ENCODE measurements at regions not wholly inside any gene's neighbourhood (a gene's known extent, or its start where the extent isn't known, plus 50 kb on each side); places are given as distances from the start of the nearest gene placed in this dataset.
"Not testable (repeated sequence)": the region's sequence is repeated elsewhere in the genome, so short reads cannot be mapped to it uniquely, and the experiment has no call there.

DNA sequence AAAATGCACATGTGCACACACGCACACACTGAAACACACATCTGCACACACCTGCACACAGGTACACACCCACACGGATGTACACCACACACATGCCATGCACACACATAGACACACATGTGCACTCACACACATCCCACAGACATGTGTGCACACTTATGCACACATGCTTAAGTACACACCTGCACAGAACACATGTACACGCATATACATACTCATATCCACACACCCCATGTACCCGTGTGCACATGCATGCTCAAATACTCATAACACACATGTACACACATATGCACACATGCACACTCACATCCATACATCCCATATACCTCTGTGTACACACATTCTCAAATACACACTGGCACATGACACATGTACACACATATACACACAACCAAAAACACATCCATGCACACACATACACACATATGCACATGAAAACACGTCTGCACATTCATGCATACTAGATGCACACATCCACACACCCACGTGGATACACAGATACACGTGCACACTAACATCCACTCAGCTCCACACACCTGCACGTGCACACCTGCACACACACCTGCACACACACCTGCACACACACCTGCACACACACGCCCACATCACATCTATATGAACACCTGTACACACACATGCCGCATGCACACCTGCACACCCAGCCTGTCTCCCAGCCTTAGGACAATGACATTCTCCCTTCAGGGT, 336.7 kb downstream of the ADGRD1 start:
- DNase-seq, result no peak

DNA sequence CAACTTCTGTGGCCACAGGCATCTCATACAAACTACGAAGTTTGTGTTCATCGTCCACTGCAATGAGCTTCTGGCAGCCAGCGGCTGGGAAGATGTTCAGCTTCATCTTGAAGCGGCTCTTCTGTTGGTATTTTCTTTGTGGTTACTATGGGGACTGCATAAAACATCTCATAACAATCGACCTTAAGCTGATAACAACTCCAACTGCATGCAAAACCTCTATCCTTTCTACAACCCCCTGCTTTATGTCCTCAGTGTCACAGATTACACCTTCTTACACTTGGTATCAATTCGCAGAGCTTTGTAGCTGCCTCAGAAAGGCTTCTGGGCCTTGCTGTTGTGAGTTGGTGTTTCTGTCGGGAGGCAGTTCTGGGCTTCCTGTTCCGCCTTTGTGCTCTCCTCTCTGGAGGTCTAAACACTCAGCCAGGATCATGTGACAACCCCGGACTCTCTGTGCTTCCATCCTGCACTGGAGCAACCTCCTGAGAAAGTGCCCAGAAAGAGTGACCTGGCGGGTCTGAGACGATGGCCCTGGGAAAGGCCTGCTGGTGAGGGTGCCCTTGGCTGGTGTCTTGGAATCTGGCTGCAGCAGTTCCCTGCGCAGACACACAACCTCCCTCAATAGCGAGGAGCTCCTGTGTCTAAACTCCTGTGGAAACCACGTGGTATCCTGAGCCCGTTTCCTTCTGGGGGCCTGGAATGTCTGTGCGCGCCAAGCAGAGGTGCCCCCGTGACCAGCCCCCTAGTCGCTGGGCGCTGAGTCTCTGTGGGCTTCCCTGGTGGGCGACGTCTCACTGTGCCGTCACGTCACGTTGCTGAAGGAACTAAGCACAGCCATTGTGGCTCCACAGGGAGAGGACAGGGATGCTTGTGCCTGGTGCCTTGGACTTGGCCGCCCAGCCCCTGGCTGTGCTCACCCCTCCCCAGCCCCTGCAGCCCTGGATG, 339.6 kb downstream of the ADGRD1 start:
- not testable (repeated sequence) for DNase-seq

DNA sequence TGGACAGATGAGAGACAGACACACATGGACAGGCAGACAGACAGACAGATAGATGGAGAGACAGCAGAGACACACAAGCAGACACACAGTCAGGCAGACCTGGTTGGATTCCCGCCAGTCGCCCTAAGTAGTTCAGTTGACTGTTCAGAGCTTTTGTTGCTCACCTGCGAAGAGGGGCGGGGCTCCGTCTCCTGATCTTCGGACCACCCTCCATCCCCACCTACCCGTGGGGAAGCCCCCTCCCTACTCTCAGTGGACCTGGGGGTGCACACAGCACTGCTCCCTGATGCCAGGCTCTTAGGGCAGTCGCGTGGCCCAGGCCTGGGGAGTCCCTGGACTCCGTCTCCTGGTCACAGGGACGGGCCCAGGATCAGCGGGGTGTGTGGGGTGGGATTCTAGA, 341.0 kb downstream of the ADGRD1 start:
- not testable (repeated sequence) for DNase-seq

DNA sequence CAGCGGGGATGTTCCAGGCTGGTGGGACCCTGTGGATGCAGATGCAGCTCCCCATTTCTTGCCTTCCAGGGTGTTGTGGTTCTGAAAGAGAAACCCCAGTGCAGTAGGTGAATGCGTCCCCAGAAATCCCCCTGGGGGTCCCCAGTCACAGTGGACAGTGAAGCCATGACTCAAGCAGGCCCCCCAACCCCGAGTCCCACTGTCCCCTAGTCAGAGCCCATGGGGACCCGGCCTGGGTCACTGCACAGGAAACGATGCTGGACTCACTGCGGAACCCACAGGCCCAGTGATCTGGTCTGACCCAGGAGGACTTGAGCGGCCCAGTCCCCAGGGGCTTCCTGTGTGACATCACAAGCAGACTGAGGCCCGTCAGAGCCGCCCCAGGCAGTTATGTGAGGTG, 341.4 kb downstream of the ADGRD1 start:
- DNase-seq, result not testable (repeated sequence)

DNA sequence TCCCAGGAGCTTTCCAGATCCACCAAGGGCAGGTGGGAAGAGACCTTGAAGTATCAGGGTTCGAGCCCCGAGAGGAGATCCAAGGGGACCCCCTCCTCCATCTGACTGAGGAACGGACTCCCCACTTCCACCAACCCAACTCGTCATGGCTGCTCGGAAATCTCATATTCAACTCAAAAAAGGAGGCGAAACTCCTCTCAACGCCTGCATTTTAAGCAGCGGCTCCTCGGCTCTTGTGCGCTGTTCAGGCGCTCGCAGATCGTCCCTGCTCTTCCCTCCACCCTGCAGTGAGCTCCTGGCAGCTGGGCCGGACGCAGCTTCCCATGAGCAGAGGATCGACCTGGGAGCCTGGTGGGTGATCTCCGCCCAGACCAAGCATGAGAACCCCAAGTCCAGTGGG, 341.9 kb downstream of the ADGRD1 start:
- DNase-seq, result not testable (repeated sequence)

DNA sequence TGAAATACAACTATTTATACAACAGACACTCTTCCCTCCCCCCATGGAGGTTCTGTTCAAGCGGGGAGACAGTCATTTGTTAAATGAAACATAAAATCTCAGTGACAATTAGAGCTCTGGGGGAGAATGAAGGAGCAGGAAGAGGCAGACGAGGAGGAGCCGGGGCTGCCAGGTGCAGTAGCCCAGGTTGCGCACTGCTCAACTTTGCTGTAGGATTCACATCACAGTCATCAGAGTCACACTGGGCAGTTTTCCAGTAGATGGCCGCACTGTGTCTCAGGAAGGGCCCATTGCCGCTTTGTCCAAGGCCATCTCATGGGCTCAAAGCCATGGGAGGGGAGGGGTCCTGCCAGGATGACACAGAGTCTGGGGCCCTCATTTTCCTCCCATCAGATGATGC, 342.4 kb downstream of the ADGRD1 start:
- DNase-seq, result not testable (repeated sequence)

DNA sequence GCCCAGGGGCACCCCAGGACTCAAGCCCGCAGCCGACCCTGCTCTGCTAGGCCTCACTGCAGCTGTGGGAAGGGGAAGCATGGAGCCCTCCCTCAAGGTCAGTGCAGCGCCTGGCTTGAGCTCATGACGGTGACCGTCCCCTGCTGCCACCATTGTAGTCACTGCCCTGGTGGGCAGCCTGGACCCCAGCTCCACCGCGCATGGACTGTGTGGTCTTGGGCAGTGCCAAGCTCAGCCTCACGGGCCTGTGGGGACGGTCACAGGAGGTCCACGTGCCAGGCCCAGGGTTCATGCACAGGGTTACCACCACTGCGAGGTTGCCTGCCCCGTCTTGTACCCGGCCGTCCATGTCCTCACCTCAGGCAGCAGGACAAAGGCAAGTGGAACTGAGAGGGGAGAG, 342.9 kb downstream of the ADGRD1 start:
- DNase-seq, result not testable (repeated sequence)

DNA sequence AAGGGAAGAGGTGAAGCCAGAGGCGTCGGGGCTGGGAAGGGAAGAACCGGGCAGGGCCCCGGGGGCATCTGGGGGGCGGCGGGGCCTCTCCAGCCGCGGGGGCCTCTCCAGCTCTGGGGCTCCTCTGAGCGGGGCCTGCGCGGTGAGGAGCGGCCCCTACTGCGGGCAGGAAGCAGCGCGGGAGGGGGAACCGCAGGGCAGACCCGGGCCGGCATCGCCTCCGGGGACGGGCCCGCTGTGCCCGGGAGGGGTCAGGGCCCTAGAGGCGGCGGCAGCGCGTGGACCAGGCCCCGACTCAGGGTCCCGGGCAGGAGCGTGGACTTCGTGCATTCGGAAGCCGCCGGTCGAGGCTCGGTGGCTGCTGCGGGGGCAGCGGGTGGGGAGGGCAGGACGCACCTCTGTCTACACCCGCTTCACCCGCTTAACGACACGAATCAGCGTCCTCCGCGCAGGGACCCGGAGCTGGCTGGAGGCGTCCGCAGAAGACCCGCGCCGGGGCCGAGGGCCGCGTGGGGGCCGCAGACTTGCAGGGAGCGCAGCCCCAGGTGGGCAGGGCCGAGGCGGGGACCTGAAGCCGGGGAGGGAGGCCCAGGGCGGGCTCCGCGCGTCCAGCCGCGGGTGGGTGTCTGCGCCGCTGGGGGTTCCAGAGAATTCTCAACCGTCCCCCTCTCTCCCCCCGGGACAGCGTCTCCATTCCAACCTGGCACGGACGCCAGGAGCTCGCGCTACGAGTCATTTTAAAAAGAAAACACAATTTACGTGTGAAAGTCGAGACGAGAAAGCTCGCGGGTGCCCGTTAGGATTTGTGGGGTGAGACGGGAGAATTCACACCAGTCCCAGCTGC, 345.0 kb downstream of the ADGRD1 start:
- DNase-seq, result not testable (repeated sequence)

DNA sequence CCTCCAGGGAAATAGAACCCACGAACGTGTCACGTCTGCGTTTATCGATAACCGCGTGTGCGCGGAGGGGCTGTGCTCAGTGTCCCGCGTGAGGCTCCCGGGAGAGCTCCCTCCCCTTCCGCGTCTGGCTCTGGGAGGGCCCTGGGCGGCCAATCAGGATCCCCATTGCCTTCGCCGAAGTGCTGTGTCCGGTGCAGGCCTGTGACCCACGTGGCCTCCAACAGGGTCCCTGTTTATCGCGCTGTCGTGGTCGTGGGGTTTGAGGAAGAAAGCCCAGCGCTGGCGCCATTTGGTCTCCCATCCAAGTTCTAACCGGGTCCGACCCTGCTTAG, 345.6 kb downstream of the ADGRD1 start:
- not testable (repeated sequence) for DNase-seq

DNA sequence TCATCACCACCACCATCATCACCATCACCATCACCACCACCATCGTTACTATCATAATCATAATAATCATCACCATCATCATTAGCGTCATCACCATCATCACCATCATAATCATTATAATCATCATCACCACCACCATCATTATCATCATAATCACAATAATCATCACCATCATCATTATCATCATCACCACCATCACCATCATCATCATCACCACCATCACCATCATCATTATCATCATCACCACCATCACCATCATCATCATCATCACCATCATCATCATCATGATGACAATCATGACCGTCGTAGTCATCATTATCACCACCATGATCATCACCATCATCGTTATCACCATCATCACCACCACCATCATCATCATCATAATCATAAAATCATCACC, 349.9 kb downstream of the ADGRD1 start:
- DNase-seq, result not testable (repeated sequence)

DNA sequence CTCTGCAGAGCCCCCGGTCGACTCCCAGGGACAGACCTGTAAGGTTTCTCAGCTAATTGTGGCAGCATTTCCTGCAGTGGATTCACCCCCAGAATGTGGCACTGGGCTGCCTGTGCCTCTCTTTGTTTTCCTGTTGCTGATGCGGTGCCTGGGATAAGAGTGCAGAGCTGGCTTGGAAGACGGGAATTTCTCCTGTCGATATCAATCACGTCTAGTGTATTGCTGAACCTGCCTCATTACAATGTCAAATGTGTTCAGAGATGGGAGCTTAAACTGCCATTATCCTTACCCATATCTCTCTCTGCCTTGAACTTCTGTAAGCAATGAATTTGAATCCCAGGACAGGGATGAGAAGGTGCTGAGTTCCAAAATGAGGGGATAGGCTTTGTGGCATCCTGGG, 350.9 kb downstream of the ADGRD1 start:
- DNase-seq, result not testable (repeated sequence)

DNA sequence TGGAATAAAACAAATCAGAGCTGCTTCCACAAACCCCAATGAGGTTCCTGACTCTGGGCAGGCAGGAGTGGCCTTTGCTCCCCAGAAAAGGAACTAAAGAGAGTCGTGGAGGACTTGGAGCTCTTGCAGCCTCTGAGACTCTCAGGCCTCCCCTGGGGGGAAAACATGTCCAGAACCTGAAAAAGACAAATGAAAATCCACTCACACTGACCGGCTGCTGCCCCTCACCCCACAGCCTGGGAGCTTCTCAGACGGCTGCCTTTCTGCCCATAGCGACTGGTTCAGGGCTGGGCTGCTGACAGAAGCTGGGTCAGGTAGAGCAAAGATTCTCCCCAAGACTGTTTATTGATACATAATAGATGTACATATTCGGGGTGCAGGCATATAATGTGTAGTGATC, 356.0 kb downstream of the ADGRD1 start:
- DNase-seq, result no peak

DNA sequence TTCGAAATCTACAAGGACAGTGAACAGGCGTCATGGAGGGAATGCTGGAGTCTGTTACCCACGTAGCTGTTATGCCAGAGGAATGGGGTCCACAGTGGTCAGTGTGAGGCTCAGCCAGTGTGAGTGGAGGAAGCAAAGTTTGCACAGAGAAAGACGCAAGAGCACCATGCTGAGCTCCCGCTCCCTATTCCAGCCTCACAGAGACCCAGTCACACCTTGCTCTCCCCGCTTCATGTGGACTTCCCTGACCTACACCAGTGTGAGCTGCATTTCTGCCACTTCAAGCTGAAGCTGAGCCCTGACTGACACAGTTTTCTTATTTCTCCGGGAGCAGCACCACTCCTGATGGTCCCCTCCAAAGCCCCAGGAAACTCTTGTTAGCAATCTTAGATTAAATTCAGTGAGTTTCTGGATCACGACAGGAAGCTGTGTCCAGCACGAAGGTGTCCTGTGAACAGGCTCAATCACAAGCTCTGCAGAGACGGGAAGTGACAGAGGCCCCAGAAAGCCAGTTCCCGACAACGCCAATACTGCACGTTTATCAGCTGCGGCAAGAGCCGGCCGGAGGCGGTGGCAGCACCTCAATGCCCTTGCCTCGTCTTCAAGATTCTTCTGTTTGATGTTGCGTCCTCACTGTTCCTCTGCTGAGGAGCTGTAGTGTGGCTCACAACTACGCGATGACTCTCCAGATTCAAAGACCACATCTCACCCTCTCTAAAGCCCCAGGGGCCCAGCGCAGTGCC, 356.7 kb downstream of the ADGRD1 start:
- DNase-seq, result not testable (repeated sequence)

DNA sequence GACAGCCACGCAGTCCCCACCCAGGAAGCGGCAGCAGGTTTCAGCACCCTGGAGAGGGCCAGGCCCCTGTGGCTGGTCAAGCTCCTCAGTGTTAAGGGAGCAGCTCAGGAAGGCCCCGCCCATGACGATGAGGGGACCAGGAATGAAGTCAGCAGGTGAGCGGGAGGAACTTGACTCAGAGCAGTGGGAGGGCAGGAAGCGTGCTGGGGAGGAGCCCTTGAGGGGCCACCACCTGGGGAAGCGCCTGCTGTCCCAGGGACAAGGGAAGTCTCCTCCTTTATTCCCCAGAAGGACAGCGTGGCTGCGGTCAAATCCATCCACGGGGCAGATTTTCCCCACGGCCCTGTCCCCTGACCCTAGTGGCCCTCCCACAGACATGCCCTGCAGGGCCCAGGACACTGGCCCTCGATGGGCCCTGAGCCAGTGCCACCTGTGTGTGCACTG, 357.6 kb downstream of the ADGRD1 start:
- not testable (repeated sequence) for DNase-seq

DNA sequence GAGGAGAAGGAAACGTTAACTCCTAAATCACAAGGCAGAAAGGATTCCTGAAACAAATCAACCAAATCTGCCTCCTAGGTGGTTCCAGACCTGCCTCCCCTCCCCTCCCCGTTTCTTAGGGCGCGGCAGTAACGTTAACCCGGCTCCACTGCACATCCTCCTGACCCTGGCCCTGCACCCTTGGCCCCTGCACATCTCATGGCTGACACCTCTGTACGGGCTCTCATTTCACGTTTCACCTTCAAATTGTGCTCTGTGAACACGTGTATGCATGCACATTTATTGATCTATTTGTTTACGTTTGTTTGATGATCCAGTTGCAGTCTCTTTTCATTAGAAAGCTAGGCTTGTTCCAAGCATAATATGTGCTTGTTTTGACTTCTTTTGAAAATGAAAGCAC, 358.1 kb downstream of the ADGRD1 start:
- no peak for DNase-seq

DNA sequence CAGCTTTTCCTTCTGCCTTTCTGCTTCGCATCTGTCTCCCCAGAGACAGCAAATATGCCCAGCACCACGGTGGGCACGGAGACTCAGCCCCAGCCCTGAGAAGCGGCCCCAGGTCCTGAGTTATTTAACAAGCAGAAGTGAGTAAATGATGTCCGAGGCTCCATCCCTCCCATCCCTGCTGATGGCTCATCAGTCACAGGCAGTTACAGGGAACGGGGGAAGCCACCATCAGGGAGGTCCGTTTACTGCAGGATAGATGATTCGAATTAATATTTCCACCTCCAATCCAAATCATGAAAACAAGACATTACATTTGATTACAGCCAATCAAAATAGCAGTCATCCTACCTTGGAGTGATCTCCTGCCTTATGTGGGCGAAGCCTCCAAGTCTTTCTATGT, 358.7 kb downstream of the ADGRD1 start:
- DNase-seq, result not testable (repeated sequence)

DNA sequence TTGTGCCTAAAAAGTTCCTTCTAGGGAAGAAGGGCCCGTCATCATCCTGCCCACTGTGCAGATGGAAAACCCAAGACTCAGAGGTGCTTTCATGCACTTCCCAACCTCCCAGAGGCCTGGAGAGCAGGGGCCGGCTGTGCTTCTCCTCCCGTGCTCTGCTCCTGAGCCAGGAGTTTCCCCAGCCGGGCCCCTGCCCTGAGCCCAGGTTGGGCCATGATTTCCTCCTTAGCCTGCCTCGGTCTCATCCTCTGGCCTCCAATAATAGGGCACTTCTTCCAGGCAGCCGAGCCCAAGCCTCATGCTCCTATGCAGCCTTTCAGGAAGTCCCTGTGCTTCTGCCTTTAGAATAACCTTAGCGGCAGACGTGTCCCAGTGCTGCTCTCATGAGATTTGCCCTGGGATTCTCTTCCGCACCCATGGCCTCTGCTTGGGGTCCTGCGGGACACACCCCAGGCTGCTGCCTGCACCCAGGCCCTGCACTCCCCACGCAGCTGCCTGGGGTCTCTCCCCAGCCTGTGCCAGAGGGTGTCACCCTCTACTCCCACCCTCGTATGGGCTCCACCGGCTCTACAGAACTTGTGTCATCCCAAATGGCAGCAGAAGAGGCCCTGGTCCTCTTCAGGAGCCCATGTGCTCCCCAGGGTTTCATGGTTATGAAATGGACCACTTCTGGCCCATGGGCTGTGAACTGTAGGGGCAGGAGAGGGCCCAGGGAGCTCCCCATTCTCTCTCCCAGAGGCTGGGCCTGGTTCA, 359.3 kb downstream of the ADGRD1 start:
- DNase-seq, result no peak

DNA sequence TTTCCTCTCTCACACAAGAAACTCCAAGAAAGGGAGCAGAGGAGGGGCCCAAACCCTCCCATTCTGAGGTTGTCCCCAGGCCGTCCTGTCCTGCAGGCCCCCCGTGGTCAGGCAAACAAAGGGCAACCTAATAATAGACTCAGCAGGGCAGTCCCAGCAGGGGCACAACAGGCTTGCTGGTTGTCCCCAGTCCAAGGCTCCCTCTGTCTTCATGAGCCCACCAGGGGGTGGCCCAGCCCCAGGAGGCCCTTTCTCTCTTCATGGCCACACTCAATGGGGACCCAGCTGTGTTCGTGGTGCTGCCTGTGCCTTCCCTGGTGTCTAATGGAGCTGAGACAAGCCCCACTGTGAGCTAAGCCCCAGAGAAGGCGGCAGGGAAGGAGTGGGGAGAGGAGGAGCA, 359.9 kb downstream of the ADGRD1 start:
- no peak for DNase-seq

DNA sequence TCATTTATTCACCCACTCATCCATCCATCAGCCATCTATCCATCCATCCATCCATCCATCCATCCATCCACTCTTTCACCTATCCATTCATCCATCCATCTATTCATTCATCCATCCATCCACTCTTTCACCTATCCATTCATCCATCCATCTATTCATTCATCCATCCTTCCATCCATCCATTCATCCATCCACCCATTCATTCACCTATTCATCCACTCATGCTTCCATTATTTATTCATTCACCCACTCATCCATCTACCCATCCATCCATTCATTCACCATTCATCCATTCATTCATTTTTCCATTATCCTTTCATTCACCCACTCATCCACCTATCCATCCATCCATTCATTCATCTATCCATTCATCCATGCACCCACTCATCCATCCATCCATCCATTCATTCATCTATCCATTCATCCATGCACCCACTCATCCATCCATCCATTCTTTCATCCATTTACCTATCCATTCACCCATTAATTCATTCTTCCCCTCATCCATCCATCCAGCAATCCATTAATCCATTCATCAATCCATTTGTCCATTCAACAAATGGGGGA, 360.9 kb downstream of the ADGRD1 start:
- DNase-seq, result no peak

DNA sequence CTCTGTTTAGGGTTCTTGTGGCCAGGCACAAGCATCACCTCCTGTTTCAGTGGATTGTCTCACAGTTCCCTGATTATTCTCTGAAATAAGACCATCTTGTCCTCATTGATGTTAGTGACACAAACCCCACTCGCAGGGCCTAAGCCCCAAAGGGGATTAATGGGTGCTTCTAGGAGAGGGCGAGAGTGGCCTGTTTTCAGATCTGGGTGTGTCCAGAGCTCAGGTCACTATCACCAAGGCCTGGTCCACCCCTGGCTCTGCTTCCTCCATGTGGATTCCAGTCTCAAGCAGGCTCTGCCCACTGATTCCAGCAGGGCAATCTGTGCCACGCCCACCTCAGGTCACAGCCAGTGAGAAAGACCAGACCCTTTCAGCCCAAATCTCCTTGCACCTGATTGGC, 361.9 kb downstream of the ADGRD1 start:
- no peak for DNase-seq

DNA sequence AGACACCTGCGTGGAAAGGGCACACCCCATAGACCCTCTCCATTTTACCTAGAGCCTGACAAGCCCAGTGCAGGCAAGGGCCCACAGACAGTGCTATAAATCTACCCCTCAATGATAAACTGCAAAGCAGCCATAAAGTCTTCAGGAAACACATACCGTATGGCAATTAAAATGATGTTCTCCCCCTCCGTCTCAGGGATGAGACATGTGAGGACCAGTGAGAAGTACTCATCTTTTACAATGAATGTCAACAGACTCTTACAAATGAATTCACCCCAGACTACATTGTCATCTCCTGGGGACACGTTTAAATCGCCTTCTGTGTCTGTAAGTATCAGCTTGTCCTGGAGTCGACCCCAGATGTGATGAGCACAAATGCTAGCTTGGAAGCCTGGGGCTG, 362.7 kb downstream of the ADGRD1 start:
- no peak for DNase-seq
